ENCODE measurements at regions not wholly inside any gene's neighbourhood (a gene's known extent, or its start where the extent isn't known, plus 50 kb on each side); places are given as distances from the start of the nearest gene placed in this dataset.

- H3K9me2 ChIP-seq (replicated peaks; ENCODE audit: control insufficient read depth, low read length) = no peaks in the 10 kb centered on the region
- TF ChIP-seq EZH2phosphoT487 (IDR thresholded peaks at IDR 0.05; ENCODE audit: borderline replicate concordance, low read length) (no peak), CTCF (IDR thresholded peaks at IDR 0.05; ENCODE audit: low read depth, low read length, poor library complexity, severe bottlenecking) (no peak)
- no peaks in the 10 kb centered on the region for H3K36me3 ChIP-seq (ENCODE audit: control insufficient read depth, low read length)
- no peaks in the 10 kb centered on the region for H3K79me2 ChIP-seq (ENCODE audit: control insufficient read depth, low read length)
- H3K4me1 ChIP-seq (ENCODE audit: control insufficient read depth, low read length) = no peaks in the 10 kb centered on the region
- H3F3A ChIP-seq (ENCODE audit: control insufficient read depth, insufficient read depth) = no peaks in the 10 kb centered on the region
- no peak overlapping the region for H3K4me3 ChIP-seq (ENCODE audit: low read length)
- no peak overlapping the region for H3K27ac ChIP-seq (ENCODE audit: low read depth, low read length)
- H3K9me3 ChIP-seq (ENCODE audit: control insufficient read depth, insufficient read depth, low read length) = no peaks in the 10 kb centered on the region
- no peaks in the 10 kb centered on the region for H3K27me3 ChIP-seq (ENCODE audit: control insufficient read depth, low read length)
- no peaks in the 10 kb centered on the region for H4K20me1 ChIP-seq (ENCODE audit: control insufficient read depth, insufficient read depth, low read depth, low read length)
- no peak overlapping the region for H3K4me2 ChIP-seq (ENCODE audit: low read length)
Measured at GRCh38 chr13:111410232-111411021, 90.0 kb downstream of the TEX29 start.

- Histone ChIP-seq H3K9me2 (replicated peaks; ENCODE audit: control insufficient read depth, low read length) (no peaks in the 10 kb centered on the region), H3K79me2 (ENCODE audit: control insufficient read depth, low read length) (no peaks in the 10 kb centered on the region), H3K4me2 (ENCODE audit: low read length) (no peak overlapping the region), H3K4me1 (ENCODE audit: control insufficient read depth, low read length) (no peaks in the 10 kb centered on the region), H3K27ac (ENCODE audit: low read depth, low read length) (no peak overlapping the region), H3K4me3 (ENCODE audit: low read length) (no peak overlapping the region), H3K27me3 (ENCODE audit: control insufficient read depth, low read length) (no peaks in the 10 kb centered on the region), H3K9me3 (ENCODE audit: control insufficient read depth, insufficient read depth, low read length) (no peaks in the 10 kb centered on the region), H4K20me1 (ENCODE audit: control insufficient read depth, insufficient read depth, low read depth, low read length) (no peaks in the 10 kb centered on the region), H3F3A (ENCODE audit: control insufficient read depth, insufficient read depth) (no peaks in the 10 kb centered on the region), H3K36me3 (ENCODE audit: control insufficient read depth, low read length) (no peaks in the 10 kb centered on the region)
- TF ChIP-seq EZH2phosphoT487 (IDR thresholded peaks at IDR 0.05; ENCODE audit: borderline replicate concordance, low read length) = no peak
- TF ChIP-seq CTCF (IDR thresholded peaks at IDR 0.05; ENCODE audit: low read depth, low read length, poor library complexity, severe bottlenecking) = no peak
Measured at GRCh38 chr13:111411151-111411858, 90.9 kb downstream of the TEX29 start.

- no peaks in the 10 kb centered on the region for H3K79me2 ChIP-seq (ENCODE audit: control insufficient read depth, low read length)
- no peak for TF ChIP-seq CTCF (IDR thresholded peaks at IDR 0.05; ENCODE audit: low read depth, low read length, poor library complexity, severe bottlenecking)
- no peak for TF ChIP-seq EZH2phosphoT487 (IDR thresholded peaks at IDR 0.05; ENCODE audit: borderline replicate concordance, low read length)
- no peaks in the 10 kb centered on the region for H3K9me2 ChIP-seq (replicated peaks; ENCODE audit: control insufficient read depth, low read length)
- no peaks in the 10 kb centered on the region for H4K20me1 ChIP-seq (ENCODE audit: control insufficient read depth, insufficient read depth, low read depth, low read length)
- H3K9me3 ChIP-seq (ENCODE audit: control insufficient read depth, insufficient read depth, low read length) = no peaks in the 10 kb centered on the region
- H3K36me3 ChIP-seq (ENCODE audit: control insufficient read depth, low read length) = no peaks in the 10 kb centered on the region
- H3K4me2 ChIP-seq (ENCODE audit: low read length) = no peak overlapping the region
- no peaks in the 10 kb centered on the region for H3K4me1 ChIP-seq (ENCODE audit: control insufficient read depth, low read length)
- H3K27me3 ChIP-seq (ENCODE audit: control insufficient read depth, low read length) = no peaks in the 10 kb centered on the region
- H3F3A ChIP-seq (ENCODE audit: control insufficient read depth, insufficient read depth) = no peaks in the 10 kb centered on the region
- H3K4me3 ChIP-seq (ENCODE audit: low read length) = no peak overlapping the region
- H3K27ac ChIP-seq (ENCODE audit: low read depth, low read length) = no peak overlapping the region
Measured at GRCh38 chr13:111411919-111412650, 91.6 kb downstream of the TEX29 start.

Measured in DOHH2 (cell line).